Spleen (tissue), 7 donors: ENCODE measurements at regions not wholly inside any gene's neighbourhood (a gene's known extent, or its start where the extent isn't known, plus 50 kb on each side); places are given as distances from the start of the nearest gene placed in this dataset.
"Not testable (repeated sequence)": the region's sequence is repeated elsewhere in the genome, so short reads cannot be mapped to it uniquely, and the experiment has no call there.

Source experiments
- POLR2AphosphoS5 ChIP-seq, 3 donors: sonication (generic); formaldehyde crosslinking; IDR thresholded peaks; one replicate each; pipeline ENCODE4 v1.5.1; 2017; ENCODE audit warnings: antibody characterized with exemption in 3 of 3
- TF ChIP-seq, protein P1 (sequence below), 11 experiments: fragments of 200-600 bp in 7 of 11; fragments of 450-650 bp in 4 of 11; sonication (generic) in 4 of 11; IDR thresholded peaks in 8 of 11; conservative IDR thresholded peaks in 3 of 11; 1 replicate in 7 of 11; 2 replicates in 4 of 11; pipeline versions ENCODE4 v1.4.0 to v1.8.0; 2016 to 2021; ENCODE audit warnings: antibody characterized with exemption in 11 of 11, inconsistent platforms in 4 of 11, mild to moderate bottlenecking in 1 of 11
- donor health status: DM: no; HTN: no; CAD: no; lungs with moderate emphysema.
- donor health status: DM: no; HTN: no; CAD: no.
- donor health status: DM: no; HTN: no; CAD: no.

GRCh38 chr6:137814030-137814429, 53.0 kb upstream of the TNFAIP3 start:
- TF ChIP-seq, protein P1, sequence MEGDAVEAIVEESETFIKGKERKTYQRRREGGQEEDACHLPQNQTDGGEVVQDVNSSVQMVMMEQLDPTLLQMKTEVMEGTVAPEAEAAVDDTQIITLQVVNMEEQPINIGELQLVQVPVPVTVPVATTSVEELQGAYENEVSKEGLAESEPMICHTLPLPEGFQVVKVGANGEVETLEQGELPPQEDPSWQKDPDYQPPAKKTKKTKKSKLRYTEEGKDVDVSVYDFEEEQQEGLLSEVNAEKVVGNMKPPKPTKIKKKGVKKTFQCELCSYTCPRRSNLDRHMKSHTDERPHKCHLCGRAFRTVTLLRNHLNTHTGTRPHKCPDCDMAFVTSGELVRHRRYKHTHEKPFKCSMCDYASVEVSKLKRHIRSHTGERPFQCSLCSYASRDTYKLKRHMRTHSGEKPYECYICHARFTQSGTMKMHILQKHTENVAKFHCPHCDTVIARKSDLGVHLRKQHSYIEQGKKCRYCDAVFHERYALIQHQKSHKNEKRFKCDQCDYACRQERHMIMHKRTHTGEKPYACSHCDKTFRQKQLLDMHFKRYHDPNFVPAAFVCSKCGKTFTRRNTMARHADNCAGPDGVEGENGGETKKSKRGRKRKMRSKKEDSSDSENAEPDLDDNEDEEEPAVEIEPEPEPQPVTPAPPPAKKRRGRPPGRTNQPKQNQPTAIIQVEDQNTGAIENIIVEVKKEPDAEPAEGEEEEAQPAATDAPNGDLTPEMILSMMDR (IDR thresholded peaks at IDR 0.05 in 8 of 11, conservative IDR thresholded peaks at IDR 0.05 in 3 of 11), result not testable (repeated sequence)
- TF ChIP-seq POLR2AphosphoS5 (IDR thresholded peaks at IDR 0.05), result not testable (repeated sequence)
